ENCODE measurements at regions not wholly inside any gene's neighbourhood (a gene's known extent, or its start where the extent isn't known, plus 50 kb on each side); places are given as distances from the start of the nearest gene placed in this dataset.
"Not testable (repeated sequence)": the region's sequence is repeated elsewhere in the genome, so short reads cannot be mapped to it uniquely, and the experiment has no call there.

DNA sequence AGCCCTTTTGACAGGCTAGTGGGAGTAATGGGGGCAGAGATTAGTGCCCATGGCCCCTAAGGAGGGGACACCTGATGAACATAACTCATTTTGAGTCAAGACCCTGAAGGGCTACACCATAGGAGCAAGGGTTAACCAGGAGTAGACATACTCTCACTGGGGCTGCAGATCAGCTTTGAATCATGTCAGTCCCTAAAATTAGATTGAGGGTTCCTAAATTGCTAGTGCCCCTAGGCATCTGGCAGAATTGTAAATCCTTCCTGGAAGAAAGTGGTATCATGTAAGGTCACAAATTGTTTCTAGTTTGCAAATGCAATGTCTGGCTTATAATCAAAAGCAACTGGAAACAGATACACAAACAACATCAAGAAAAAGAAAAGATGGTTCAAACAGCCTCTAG lies 52.1 kb upstream of the LRRC37A2 start:
- H3K4me3 ChIP-seq, DNase-seq, H3K36me3 ChIP-seq, H3K27me3 ChIP-seq, H3K9me3 ChIP-seq: not testable (repeated sequence)

DNA sequence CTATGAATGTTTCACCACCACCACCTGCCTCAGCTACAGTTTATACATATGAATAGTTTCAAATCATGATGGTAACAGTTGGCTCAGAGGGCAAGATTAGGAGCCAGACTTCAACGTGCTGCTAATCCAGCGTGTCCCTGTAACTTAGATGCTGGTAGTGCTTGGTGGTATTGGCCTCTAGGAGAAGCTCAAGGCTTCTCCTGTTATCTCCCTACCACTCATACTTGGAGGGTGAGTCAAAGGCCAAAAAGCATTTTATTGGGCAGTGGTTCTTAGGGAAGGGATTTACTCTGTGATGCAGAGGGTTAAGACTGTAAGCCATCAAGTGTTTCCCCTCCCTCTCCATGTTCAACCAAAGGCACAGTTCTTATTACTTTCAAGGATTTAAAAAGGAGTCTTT lies 57.2 kb upstream of the LRRC37A2 start:
- not testable (repeated sequence) for H3K36me3 ChIP-seq, DNase-seq, H3K27me3 ChIP-seq, H3K4me3 ChIP-seq, H3K9me3 ChIP-seq

DNA sequence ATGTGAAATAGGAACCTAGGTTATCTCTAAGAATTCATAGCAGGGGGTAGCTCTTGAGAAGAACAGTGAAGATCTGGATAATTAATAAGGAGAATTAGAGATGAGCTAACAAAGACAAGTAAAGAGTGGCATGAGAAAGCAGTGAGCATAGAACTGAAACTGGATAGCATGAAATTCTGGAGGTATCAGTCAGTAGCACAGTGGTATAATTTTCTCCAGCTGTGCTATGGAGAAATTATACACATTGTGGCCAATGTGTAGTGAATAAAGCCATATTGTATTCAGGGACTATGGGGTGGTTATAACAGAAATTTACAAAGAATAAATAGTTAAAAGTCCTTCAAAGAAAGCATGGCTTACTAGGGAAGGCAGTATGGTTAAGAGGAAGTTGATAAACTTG lies 57.7 kb upstream of the LRRC37A2 start:
- not testable (repeated sequence) for H3K36me3 ChIP-seq, H3K4me3 ChIP-seq, H3K27me3 ChIP-seq, H3K9me3 ChIP-seq, DNase-seq

DNA sequence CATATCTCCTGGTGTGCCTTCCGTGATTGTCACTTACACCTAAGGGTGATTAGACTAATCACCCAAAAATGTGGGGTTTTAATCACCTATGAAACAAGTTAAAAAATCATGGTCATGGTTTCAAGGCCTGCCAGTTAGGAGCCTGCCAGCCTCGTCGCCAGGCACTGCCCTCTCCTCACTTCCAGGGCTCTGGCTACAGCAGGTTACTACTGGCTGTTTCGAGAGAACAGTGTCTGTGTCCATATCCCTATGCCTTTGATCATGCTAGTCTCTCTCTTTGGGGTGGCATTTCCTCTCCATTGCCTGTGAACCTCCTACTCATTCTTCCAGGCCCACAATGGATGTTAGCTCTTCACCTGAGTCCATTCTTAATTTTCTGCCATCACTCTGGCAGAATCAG lies 59.2 kb upstream of the LRRC37A2 start:
- H3K27me3 ChIP-seq, H3K4me3 ChIP-seq, H3K36me3 ChIP-seq, H3K9me3 ChIP-seq, DNase-seq: not testable (repeated sequence)

DNA sequence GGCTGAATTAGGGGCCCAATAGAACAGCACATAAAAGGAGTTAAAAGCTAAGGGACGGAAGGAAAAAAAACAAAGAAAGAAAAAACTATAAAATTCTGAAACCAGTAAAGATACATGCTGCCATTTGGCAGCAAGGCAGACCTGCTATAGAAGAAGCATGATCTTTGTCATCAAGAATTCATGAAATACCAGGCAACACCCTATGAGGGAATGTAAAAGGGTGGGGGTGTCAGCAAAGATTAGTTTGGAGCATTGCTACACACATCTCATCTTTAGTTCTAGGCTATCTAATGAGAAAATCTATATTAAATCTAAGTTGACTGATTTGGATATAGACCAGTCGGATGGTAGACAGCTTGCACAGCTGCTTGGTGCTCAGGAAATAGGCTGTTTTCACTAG lies 66.4 kb upstream of the LRRC37A2 start:
- DNase-seq, H3K36me3 ChIP-seq, H3K27me3 ChIP-seq, H3K4me3 ChIP-seq, H3K9me3 ChIP-seq: not testable (repeated sequence)

DNA sequence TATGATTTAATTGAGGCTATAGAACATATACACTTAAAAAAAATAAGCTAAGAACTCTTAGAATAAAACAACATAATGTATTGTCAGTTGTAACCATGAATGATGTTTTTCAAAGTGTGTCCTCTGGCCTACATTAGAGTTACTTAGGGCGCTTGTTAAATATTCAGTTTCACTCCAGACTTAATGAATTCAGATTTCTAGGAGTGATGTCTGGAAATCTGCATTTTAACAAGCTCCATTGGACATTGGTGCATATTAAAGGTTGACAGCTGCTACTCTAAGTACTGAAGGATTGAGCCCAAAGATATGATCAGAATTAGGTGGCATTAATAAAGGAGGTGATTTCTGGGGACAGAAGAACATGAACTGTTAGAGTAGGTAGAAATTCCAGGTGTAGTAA lies 66.9 kb upstream of the LRRC37A2 start:
- H3K9me3 ChIP-seq, H3K4me3 ChIP-seq, H3K27me3 ChIP-seq, H3K36me3 ChIP-seq, DNase-seq: not testable (repeated sequence)

DNA sequence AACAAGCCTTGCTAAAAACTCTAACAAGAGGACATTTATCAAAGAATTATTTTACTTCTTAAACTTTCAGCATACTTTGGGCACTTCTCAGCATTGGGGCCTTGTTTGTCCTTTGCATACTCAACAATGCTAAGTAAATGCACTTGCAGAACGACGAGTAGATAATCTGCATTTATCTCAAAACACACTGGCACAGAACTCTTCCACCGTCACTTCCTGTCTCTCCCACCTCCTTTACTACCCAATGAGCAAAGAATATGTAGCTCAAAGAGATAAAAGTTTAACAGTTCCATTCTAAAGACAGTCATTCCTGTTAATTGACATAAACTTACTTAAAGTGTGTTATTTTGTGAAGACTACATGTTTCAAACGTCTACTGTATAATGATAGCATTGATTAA lies 70.1 kb upstream of the LRRC37A2 start:
- not testable (repeated sequence) for DNase-seq, H3K27me3 ChIP-seq, H3K9me3 ChIP-seq, H3K36me3 ChIP-seq, H3K4me3 ChIP-seq

DNA sequence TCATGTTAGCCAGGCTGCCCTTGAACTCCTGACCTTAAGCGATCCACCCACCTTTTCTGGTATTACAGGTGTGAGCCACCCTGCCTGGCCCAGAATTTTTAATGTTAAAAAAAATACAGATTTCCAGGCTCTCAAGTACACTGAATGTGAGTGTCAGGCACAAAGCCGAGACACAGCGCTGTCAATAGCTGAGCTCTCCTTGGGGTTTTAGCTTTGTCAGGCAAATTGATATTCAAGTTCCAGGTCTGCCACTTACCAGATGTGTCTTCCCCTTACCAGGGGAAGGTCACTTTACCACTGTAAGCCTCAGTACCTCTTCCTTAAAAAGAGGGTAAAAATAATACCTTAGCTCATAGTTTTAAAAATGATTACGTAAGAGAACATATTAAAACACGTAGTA lies 71.6 kb upstream of the LRRC37A2 start:
- not testable (repeated sequence) for H3K4me3 ChIP-seq, H3K27me3 ChIP-seq, H3K9me3 ChIP-seq, DNase-seq, H3K36me3 ChIP-seq

DNA sequence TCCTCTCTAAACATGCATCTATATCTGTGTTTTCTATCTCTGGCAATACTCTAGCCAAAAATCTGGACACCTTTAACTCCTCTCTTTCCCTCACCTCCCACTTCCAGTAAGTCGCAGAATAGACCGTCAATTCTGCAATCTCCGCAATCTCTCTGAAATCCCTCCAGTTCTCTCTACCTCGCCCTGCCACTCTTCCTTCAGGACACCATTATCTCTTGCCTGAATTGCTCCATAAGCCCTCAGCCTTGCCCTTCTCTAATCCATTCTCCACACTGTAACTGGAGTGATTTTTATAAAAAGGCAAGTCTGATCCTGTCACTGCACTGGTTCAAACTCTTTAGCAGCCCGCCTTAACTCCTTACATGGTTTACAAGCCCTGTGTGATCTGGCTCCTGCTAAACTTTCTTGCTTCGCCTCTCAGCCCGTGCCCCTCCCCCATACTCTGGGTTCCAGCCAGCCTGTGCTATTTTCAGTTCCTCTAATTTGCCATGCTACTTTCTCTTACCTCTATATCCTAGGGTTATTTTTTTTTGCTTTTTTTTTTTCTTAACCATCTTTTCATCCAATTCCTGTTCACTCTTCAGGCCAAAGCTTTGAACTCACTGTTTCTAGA lies 73.0 kb upstream of the ARL17B start:
- not testable (repeated sequence) for H3K9me3 ChIP-seq, H3K27me3 ChIP-seq, H3K4me3 ChIP-seq, H3K36me3 ChIP-seq, DNase-seq

DNA sequence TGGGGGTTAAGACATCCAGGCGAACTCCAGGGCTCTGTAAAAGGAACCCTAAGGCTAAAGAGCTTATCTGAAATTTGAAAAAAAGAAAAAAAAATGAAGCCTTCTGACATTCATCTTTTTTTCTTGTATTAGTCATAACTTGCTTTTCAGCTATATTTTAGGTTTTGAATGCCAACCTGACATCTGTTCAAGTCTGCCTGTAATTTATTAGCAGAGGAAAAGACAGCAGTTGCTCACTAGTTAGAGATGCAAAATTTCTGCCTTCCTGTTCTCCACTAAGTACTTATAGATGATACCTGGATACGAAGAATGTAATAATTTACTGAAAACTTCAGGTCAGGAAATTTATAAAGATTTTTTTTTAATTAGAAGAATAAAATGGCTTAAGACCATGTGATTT lies 68.7 kb upstream of the ARL17B start:
- H3K27me3 ChIP-seq = not testable (repeated sequence)

DNA sequence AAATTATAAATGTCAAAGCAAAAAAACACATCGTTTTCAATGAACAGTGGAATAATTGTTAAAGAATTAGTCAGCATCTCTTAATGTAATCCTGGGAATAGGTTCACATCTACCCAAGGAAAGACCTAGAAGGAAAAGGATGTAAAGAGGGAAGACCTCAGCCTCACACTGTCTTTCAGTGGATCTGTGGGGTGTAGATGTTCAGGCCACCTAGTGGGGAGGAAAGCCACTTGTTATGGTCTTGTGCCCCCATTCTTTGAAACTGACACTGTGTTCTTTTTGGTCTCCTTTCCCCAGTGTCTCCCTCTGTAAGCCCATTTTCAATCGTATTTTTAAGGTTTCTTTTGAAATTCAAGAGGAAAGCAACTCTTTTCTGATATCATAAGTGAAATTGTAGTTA lies 68.1 kb upstream of the ARL17B start:
- H3K36me3 ChIP-seq, H3K27me3 ChIP-seq, DNase-seq, H3K4me3 ChIP-seq, H3K9me3 ChIP-seq: not testable (repeated sequence)

More for the DNA sequence above, 68.7 kb upstream of the ARL17B start:
- DNase-seq, H3K4me3 ChIP-seq, H3K36me3 ChIP-seq, H3K9me3 ChIP-seq: not testable (repeated sequence)

DNA sequence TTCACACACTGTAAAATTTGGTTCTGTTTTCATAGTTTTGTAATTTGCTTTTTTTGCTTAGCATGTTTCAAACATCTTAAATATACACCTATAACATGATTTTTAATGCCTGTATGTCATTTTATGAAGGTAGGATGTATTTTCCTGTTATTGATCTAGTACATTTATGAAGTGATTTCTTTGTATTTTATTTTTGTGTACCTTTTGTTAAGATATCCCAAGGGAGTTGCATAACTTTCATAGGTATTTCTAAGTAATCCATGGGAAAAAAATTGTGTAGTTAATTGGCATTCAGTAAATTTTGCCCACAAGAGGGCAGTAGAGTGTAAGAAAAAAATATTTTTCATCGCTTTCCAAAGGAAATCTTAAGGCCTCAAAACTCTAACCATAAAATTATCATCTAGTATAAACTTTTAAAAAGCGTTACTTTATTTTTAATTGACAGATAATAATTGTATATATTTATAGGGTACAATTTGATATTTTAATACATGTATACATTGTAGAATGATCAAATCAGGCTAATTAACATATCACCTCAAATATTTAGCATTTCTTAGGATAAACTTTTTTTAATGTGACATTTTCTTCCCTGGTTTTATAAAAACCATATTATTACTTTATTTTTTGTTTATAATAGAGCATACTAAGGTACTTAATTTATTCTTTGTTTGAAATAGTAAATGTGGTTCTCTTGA lies 62.8 kb upstream of the ARL17B start:
- H3K36me3 ChIP-seq, H3K27me3 ChIP-seq, H3K4me3 ChIP-seq, DNase-seq, H3K9me3 ChIP-seq: not testable (repeated sequence)

DNA sequence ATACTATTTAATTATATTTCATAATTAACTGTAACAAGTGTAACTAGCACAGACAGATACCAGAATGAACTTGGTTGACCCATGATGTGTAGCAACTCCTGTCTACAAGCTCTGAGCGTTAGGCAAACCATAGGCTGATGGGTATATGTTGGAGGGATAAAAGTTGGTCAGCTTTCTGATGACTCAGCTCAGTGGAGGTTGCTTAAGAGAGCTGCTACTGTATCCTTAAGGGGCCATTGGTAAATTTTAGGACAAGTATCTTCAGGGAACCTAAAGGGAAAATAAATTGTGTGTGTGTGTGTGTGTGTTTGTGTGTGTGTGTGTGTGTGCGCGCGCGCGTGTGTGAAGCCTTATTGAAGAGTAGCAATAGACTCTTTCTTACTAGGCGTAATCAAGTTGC lies 56.3 kb upstream of the ARL17B start:
- H3K9me3 ChIP-seq = not testable (repeated sequence)

DNA sequence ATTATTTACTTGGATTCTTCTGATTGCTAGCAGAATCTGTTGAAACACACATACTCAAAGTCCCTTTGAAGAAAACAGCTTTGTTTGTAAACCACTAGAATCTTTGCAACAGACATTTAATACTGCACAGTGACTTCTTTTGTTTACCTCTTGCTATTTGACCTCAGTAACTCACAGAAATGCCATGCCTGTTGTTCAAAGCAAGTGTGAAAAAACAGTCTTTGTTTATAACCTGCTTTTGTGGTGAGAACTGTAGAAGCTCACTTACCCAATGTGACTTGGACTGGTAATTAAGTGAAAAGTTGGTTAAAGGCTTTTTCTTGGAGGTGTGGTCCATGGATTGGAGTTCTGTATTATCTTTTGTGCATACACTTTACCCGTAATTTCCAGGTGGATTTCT lies 55.7 kb upstream of the ARL17B start:
- H3K9me3 ChIP-seq = not testable (repeated sequence)

More for the DNA sequence above, 56.3 kb upstream of the ARL17B start:
- H3K36me3 ChIP-seq, H3K27me3 ChIP-seq, H3K4me3 ChIP-seq: not testable (repeated sequence)
- peak; percentile 0 for DNase-seq

DNA sequence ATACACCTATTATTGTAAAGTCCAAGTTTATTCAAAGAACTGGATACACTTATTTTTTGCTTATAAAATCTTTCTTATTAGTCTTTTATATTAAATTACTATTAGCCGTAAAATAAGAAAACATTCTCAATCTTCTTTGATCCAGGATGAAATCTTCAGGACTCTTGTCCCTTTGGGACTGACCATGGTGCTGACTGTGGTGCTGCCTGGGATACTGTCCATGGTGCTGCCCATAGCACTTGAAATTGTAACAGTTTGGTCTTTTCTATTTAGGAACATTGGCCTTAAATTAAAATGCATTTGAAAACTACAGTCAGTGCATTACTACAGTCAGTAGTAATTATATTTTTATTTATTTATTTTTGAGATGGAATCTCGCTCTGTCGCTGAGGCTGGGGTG lies 53.0 kb upstream of the ARL17B start:
- not testable (repeated sequence) for DNase-seq, H3K27me3 ChIP-seq, H3K36me3 ChIP-seq, H3K4me3 ChIP-seq, H3K9me3 ChIP-seq

More for the DNA sequence above, 55.7 kb upstream of the ARL17B start:
- not testable (repeated sequence) for DNase-seq, H3K4me3 ChIP-seq, H3K36me3 ChIP-seq, H3K27me3 ChIP-seq

DNA sequence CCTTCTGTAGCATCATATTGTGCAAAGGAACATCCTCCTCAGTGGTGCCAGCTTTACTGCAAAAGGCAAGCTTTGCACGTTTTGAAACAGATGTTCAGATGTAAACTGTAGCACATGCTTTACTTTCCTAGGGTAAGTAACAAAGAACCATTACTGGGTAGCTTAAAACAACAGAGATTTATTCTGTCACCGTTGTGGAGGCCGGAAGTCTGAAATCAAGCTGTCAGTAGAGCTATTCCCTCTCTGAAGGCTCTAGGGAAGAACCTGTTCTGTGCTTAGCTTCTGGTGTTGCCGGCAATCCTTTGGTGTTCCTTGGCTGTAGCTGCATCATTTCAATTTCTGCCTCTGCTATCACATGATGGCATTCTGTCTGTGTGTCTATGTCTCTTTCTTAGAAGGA lies 50.6 kb upstream of the ARL17B start:
- H3K36me3 ChIP-seq, DNase-seq, H3K27me3 ChIP-seq, H3K9me3 ChIP-seq, H3K4me3 ChIP-seq: not testable (repeated sequence)

DNA sequence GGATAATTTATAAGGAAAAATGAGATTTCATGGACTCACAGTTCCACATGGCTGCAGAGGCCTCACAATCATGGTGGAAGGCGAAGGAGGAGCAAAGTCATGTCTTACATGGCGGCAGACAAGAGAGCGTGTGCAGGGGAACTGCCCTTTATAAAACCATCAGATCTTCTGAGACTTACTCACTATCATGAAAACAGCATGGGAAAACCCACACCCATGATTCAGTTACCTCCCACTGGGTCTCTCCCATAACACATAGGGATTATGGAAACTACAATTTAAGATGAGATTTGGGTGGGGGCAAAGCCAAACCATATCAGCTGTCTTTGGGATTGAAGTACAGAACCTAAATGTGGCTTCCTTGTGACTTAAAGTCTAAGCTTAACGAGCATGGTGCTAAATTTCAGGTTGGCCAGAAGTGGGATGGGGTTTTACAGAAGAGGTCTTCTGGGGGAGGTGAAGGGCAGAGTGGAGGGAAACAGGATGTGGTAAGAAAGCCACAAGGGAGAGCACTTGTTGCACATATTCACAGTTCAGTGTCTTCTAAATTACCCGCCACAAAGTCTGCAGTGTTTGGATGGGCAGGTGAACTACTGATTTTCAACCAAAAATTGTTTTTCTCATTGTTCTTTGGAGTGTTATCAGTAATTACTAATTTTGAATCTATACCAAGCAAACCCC lies 49.7 kb upstream of the ARL17B start:
- DNase-seq, H3K4me3 ChIP-seq, H3K9me3 ChIP-seq, H3K27me3 ChIP-seq, H3K36me3 ChIP-seq: not testable (repeated sequence)

Data from MG63 (cell line).